GM19438 (cell line): ENCODE measurements at regions not wholly inside any gene's neighbourhood (a gene's known extent, or its start where the extent isn't known, plus 50 kb on each side); places are given as distances from the start of the nearest gene placed in this dataset.

Experiments
- ATAC-seq: cut with Tn5 transposase; IDR thresholded peaks from one replicate; pipeline ENCODE4 v1.9.1; 2021; ENCODE audit warnings: low read depth; ENCODE audit not compliant: unreplicated experiment

GRCh38 chr3:193843474-193844301, 250.7 kb downstream of the OPA1 start:
- ATAC-seq = peak; percentile 51

- no peak for ATAC-seq
Observed at GRCh38 chr3:193844472-193844871, 251.5 kb downstream of the OPA1 start.

- ATAC-seq = no peak
Observed at GRCh38 chr3:193845144-193845543, 252.1 kb downstream of the OPA1 start.

GRCh38 chr3:193846569-193846968, 253.6 kb downstream of the OPA1 start:
- no peak for ATAC-seq

GRCh38 chr3:193847402-193847801, 254.4 kb downstream of the OPA1 start:
- no peak for ATAC-seq

- no peak for ATAC-seq
Observed at GRCh38 chr3:193848547-193848946, 255.5 kb downstream of the OPA1 start.

- ATAC-seq = no peak
Observed at GRCh38 chr3:193850084-193850619, 257.1 kb downstream of the OPA1 start.

GRCh38 chr3:193851428-193851847, 258.4 kb downstream of the OPA1 start:
- ATAC-seq = no peak

GRCh38 chr3:193851941-193852674, 259.1 kb downstream of the OPA1 start:
- no peak for ATAC-seq

- no peak for ATAC-seq
Observed at GRCh38 chr3:193852901-193853300, 259.9 kb downstream of the OPA1 start.

- no peak for ATAC-seq
Observed at GRCh38 chr3:193853511-193854219, 260.7 kb downstream of the OPA1 start.

GRCh38 chr3:193857996-193858395, 265.0 kb downstream of the OPA1 start:
- no peak for ATAC-seq

GRCh38 chr3:193859195-193859594, 266.2 kb downstream of the OPA1 start:
- ATAC-seq = no peak

GRCh38 chr3:193861012-193861411, 268.0 kb downstream of the OPA1 start:
- no peak for ATAC-seq

GRCh38 chr3:193862843-193863242, 269.8 kb downstream of the OPA1 start:
- ATAC-seq = no peak

- ATAC-seq = no peak
Observed at GRCh38 chr3:193863657-193864357, 270.8 kb downstream of the OPA1 start.

- peak; percentile 78 for ATAC-seq
Observed at GRCh38 chr3:193865339-193865738, 270.6 kb upstream of the HES1 start.

GRCh38 chr3:193865896-193866480, 270.0 kb upstream of the HES1 start:
- peak; percentile 8 for ATAC-seq

- no peak for ATAC-seq
Observed at GRCh38 chr3:193868590-193868989, 267.4 kb upstream of the HES1 start.
